Endothelial cell of umbilical vein (primary cell): ENCODE measurements at regions not wholly inside any gene's neighbourhood (a gene's known extent, or its start where the extent isn't known, plus 50 kb on each side); places are given as distances from the start of the nearest gene placed in this dataset.

Experiments used
- BruUV-seq: library from RNA; stranded (reverse); fragments of 400-500 nt; replicated peaks from 2 replicates; lab custom pipeline; 2021; lab: Mats Ljungman, UMichigan
- CTCF ChIA-PET: fragments of 300-600, 350-600 bp; sonication (Branson Sonifier 250); formaldehyde crosslinking; loops from one replicate; lab custom pipeline; 2021; ENCODE audit warnings: antibody characterized with exemption, inconsistent platforms; lab: Charles Lee
- POLR2A ChIA-PET: fragments of 300-600, 350-600 bp; sonication (Branson Sonifier 250); formaldehyde crosslinking; loops from one replicate; lab custom pipeline; 2021; ENCODE audit warnings: antibody characterized with exemption, inconsistent platforms; lab: Charles Lee
- DNase-seq: peaks from one replicate; pipeline ENCODE4 v3.0.0-alpha.2; 2011; ENCODE audit warnings: low read depth, low spot score
- FAIRE-seq: peaks from 2 replicates; lab custom pipeline; 2011; peaks lifted over from hg19 to GRCh38; lab: Jason Lieb, UNC
- H2AFZ ChIP-seq: 2 replicates; pipeline ENCODE4 v1.6.0; 2012; ENCODE audit warnings: low read depth, low read length, control low read depth, inconsistent platforms
- H3K27ac ChIP-seq: 2 replicates; pipeline ENCODE4 v1.5.1; 2011; ENCODE audit warnings: low read depth, mild to moderate bottlenecking, control low read depth, low read length, moderate library complexity; ENCODE audit not compliant: insufficient read depth
- H3K27me3 ChIP-seq, 2 experiments: 2 replicates each; pipeline versions ENCODE4 v1.6.0 to v1.6.1; 2011; ENCODE audit warnings: low read length in 2 of 2, mixed read lengths in 1 of 2; ENCODE audit not compliant: control insufficient read depth in 2 of 2, insufficient read depth in 2 of 2
- H3K36me3 ChIP-seq, 2 experiments: 2 replicates in 1 of 2; 3 replicates in 1 of 2; pipeline ENCODE4 v1.5.1; 2011; ENCODE audit warnings: low read length in 2 of 2, mild to moderate bottlenecking in 1 of 2, moderate library complexity in 1 of 2; ENCODE audit not compliant: control insufficient read depth in 2 of 2, insufficient read depth in 2 of 2; ENCODE audit errors: extremely low read depth in 1 of 2
- H3K4me1 ChIP-seq: 3 replicates; pipeline ENCODE4 v1.5.1; 2011; ENCODE audit warnings: mild to moderate bottlenecking, low read length; ENCODE audit not compliant: control insufficient read depth, insufficient read depth; ENCODE audit errors: extremely low read depth
- H3K4me2 ChIP-seq: 2 replicates; pipeline ENCODE4 v1.6.1; 2011; ENCODE audit warnings: low read length, control low read depth, mixed read lengths; ENCODE audit not compliant: insufficient read depth
- H3K4me3 ChIP-seq, 3 experiments: fragments of 200-600 bp in 1 of 3; sonication (generic), shearing (Covaris generic) in 1 of 3; replicated peaks in 1 of 3; 2 replicates each; pipeline ENCODE4 v1.5.1; 2011 to 2016; ENCODE audit warnings: control low read depth in 3 of 3, low read length in 3 of 3, mild to moderate bottlenecking in 2 of 3, inconsistent platforms in 1 of 3, low read depth in 1 of 3, moderate library complexity in 1 of 3; ENCODE audit not compliant: insufficient read depth in 1 of 3
- H3K79me2 ChIP-seq: 2 replicates; pipeline ENCODE4 v1.6.0; 2012; ENCODE audit warnings: low read length, inconsistent platforms; ENCODE audit not compliant: control insufficient read depth, insufficient read depth
- H3K9ac ChIP-seq: replicated peaks from 2 replicates; pipeline ENCODE3; 2011; ENCODE audit warnings: low read length, control low read depth; ENCODE audit not compliant: insufficient read depth; ENCODE audit errors: extremely low read depth
- H3K9me1 ChIP-seq: replicated peaks from 3 replicates; pipeline ENCODE4 v1.6.0; 2011; ENCODE audit warnings: mild to moderate bottlenecking, low read length; ENCODE audit not compliant: control insufficient read depth, insufficient read depth; ENCODE audit errors: extremely low read depth
- H3K9me3 ChIP-seq: replicated peaks from 2 replicates; pipeline ENCODE4 v1.5.1; 2012; ENCODE audit warnings: low read length, inconsistent platforms; ENCODE audit not compliant: control insufficient read depth, insufficient read depth
- H4K20me1 ChIP-seq: replicated peaks from 2 replicates; pipeline ENCODE3; 2011; ENCODE audit warnings: mild to moderate bottlenecking, low read length; ENCODE audit not compliant: control insufficient read depth, insufficient read depth; ENCODE audit errors: extremely low read depth
- FOS ChIP-seq: IDR thresholded peaks from 2 replicates; pipeline ENCODE4 v1.6.1; 2011; ENCODE audit warnings: mild to moderate bottlenecking, low read length, moderate library complexity, borderline replicate concordance; ENCODE audit not compliant: insufficient read depth
- POLR2A ChIP-seq: IDR thresholded peaks from 2 replicates; pipeline ENCODE4 v1.6.1; 2012; ENCODE audit warnings: low read depth, mild to moderate bottlenecking, control low read depth, low read length
- POLR2AphosphoS5 ChIP-seq: IDR thresholded peaks from 2 replicates; pipeline ENCODE4 v1.6.1; 2012; ENCODE audit warnings: low read depth, mild to moderate bottlenecking, control low read depth, low read length, moderate library complexity; ENCODE audit not compliant: insufficient read depth
- dilution Hi-C: fragments of 300-500 bp; cut with MboI; formaldehyde crosslinking; loops from one replicate; pipeline ENCODE4 v1.15.0; 2019; ENCODE audit warnings: low sequenced_read_pairs; ENCODE audit not compliant: extremely low pct_ligation_motif_present
- intact Hi-C: fragments of 100-400 bp; cut with micrococcal nuclease; formaldehyde crosslinking; loops from one replicate; pipeline ENCODE4 v1.10.0; 2022
- TF ChIP-seq, protein P1 (sequence below), 2 donors: IDR thresholded peaks; 1 replicate in 1 of 2; 2 replicates in 1 of 2; pipeline ENCODE4 v1.5.1; 2011; ENCODE audit warnings: low read length in 2 of 2, mild to moderate bottlenecking in 2 of 2, moderate library complexity in 2 of 2, control low read depth in 1 of 2, inconsistent platforms in 1 of 2, low read depth in 1 of 2; ENCODE audit not compliant: insufficient read depth in 1 of 2; ENCODE audit errors: extremely low read depth in 1 of 2
- TF ChIP-seq, protein P2 (sequence below): IDR thresholded peaks from 2 replicates; pipeline ENCODE4 v1.6.1; 2011; ENCODE audit not compliant: insufficient read depth, insufficient read length

GRCh38 chr9:21682981-21683380 is 119.5 kb upstream of the MTAP start:
- no TSS peak for BruUV-seq
- Histone ChIP-seq H3K36me3 (no peaks in the 10 kb centered on the region), H4K20me1 (no peaks in the 10 kb centered on the region), H3K79me2 (peaks cover 8% of the 10 kb centered on the region), H3K4me1 (peaks cover 89% of the 10 kb centered on the region), H2AFZ (peak overlapping the region; percentile 22), H3K9me3 (no peaks in the 10 kb centered on the region), H3K4me2 (no peak overlapping the region), H3K9me1 (no peaks in the 10 kb centered on the region), H3K27me3 (no peaks in the 10 kb centered on the region), H3K27ac (peak overlapping the region; percentile 80), H3K9ac (peak overlapping the region; percentile 60), H3K4me3 (no peak overlapping the region)
- FAIRE-seq: no peak
- dilution Hi-C loops (loop anchor here (10.0 kb wide), 1 partner anchor 128 kb away; no protein-coding TSS in a partner anchor), intact Hi-C loops (loop anchor here (5.0 to 10.0 kb wide), 2 partner anchors 366 to 422 kb away; no protein-coding TSS in a partner anchor)
- TF ChIP-seq, protein P1, sequence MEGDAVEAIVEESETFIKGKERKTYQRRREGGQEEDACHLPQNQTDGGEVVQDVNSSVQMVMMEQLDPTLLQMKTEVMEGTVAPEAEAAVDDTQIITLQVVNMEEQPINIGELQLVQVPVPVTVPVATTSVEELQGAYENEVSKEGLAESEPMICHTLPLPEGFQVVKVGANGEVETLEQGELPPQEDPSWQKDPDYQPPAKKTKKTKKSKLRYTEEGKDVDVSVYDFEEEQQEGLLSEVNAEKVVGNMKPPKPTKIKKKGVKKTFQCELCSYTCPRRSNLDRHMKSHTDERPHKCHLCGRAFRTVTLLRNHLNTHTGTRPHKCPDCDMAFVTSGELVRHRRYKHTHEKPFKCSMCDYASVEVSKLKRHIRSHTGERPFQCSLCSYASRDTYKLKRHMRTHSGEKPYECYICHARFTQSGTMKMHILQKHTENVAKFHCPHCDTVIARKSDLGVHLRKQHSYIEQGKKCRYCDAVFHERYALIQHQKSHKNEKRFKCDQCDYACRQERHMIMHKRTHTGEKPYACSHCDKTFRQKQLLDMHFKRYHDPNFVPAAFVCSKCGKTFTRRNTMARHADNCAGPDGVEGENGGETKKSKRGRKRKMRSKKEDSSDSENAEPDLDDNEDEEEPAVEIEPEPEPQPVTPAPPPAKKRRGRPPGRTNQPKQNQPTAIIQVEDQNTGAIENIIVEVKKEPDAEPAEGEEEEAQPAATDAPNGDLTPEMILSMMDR (IDR thresholded peaks at IDR 0.05; ENCODE audit: extremely low read depth in 1 of 2, insufficient read depth in 1 of 2, low read depth in 1 of 2, low read length in 2 of 2): no peak
- peak; percentile 15 for TF ChIP-seq FOS
- CTCF ChIA-PET: interaction anchor here (1.1 to 1.9 kb wide), 4 partner anchors 26 to 127 kb away, joined by 3 to 8 read pairs (median 6); no protein-coding TSS in a partner anchor
- DNase-seq: peak; percentile 51
- POLR2A ChIA-PET: no interaction called here

GRCh38 chr9:21683484-21684175 is 118.8 kb upstream of the MTAP start:
- H3K9me3 ChIP-seq: no peaks in the 10 kb centered on the region
- H3K79me2 ChIP-seq: peaks cover 9% of the 10 kb centered on the region
- H3K27me3 ChIP-seq: no peaks in the 10 kb centered on the region
- H3K27ac ChIP-seq: peak overlapping the region; percentile 96
- DNase-seq: no peak
- FAIRE-seq: no peak
- ChIA-PET CTCF (interaction anchor here (0.6 to 1.9 kb wide), 6 partner anchors 25 to 133 kb away, joined by 3 to 8 read pairs (median 4); no protein-coding TSS in a partner anchor), POLR2A (interaction anchor here (0.5 kb wide), 1 partner anchor 249 kb away, joined by 3 read pairs; no protein-coding TSS in a partner anchor)
- no peaks in the 10 kb centered on the region for H3K36me3 ChIP-seq
- H4K20me1 ChIP-seq: no peaks in the 10 kb centered on the region
- H3K4me3 ChIP-seq: no peak overlapping the region
- peaks cover 89% of the 10 kb centered on the region for H3K4me1 ChIP-seq
- H3K9ac ChIP-seq: peak overlapping the region; percentile 85
- TSS peak; percentile 29 for BruUV-seq
- dilution Hi-C loops: loop anchor here (10.0 kb wide), 1 partner anchor 129 kb away; no protein-coding TSS in a partner anchor
- intact Hi-C loops: loop anchor here (1.0 to 10.0 kb wide), 3 partner anchors 92 to 421 kb away; no protein-coding TSS in a partner anchor
- no peak overlapping the region for H2AFZ ChIP-seq
- TF ChIP-seq POLR2AphosphoS5: peak; percentile 47
- TF ChIP-seq POLR2A: peak; percentile 40
- TF ChIP-seq, protein P2, sequence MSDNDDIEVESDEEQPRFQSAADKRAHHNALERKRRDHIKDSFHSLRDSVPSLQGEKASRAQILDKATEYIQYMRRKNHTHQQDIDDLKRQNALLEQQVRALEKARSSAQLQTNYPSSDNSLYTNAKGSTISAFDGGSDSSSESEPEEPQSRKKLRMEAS: no peak
- H3K9me1 ChIP-seq: no peaks in the 10 kb centered on the region
- H3K4me2 ChIP-seq: peak overlapping the region; percentile 57
